HT-29 (cell line): ENCODE measurements at regions not wholly inside any gene's neighbourhood (a gene's known extent, or its start where the extent isn't known, plus 50 kb on each side); places are given as distances from the start of the nearest gene placed in this dataset.
A peak's percentile ranks its signal among the peaks of the same experiment; 100 is the strongest.
"Not testable (repeated sequence)": the region's sequence is repeated elsewhere in the genome, so short reads cannot be mapped to it uniquely, and the experiment has no call there.

Experiments
- DNase-seq: peaks from one replicate; pipeline ENCODE4 v3.0.0-alpha.2; 2015; ENCODE audit warnings: low spot score

- no peak for DNase-seq
These were observed 140.2 kb downstream of the ENC1 start for GRCh38 chr5:74500110-74500917.

- peak; percentile 29 for DNase-seq
These were observed 141.1 kb downstream of the ENC1 start for GRCh38 chr5:74499256-74500050.

- no peak for DNase-seq
These were observed 142.8 kb downstream of the ENC1 start for GRCh38 chr5:74497706-74498105.

- DNase-seq, result no peak
These were observed 147.1 kb downstream of the ENC1 start for GRCh38 chr5:74493411-74493810.

- DNase-seq, result no peak
These were observed 148.3 kb downstream of the ENC1 start for GRCh38 chr5:74492230-74492629.

- no peak for DNase-seq
These were observed 148.9 kb downstream of the ENC1 start for GRCh38 chr5:74491586-74491985.

GRCh38 chr5:74490814-74491213 lies 149.7 kb downstream of the ENC1 start:
- no peak for DNase-seq

- no peak for DNase-seq
These were observed 157.5 kb downstream of the ENC1 start for GRCh38 chr5:74482990-74483389.

GRCh38 chr5:74482523-74482922 lies 158.0 kb downstream of the ENC1 start:
- DNase-seq, result no peak

GRCh38 chr5:74481357-74481756 lies 159.2 kb downstream of the ENC1 start:
- not testable (repeated sequence) for DNase-seq

GRCh38 chr5:74480201-74480600 lies 160.3 kb downstream of the ENC1 start:
- no peak for DNase-seq

- no peak for DNase-seq
These were observed 162.2 kb downstream of the ENC1 start for GRCh38 chr5:74478328-74478727.

GRCh38 chr5:74477761-74478160 lies 162.8 kb downstream of the ENC1 start:
- no peak for DNase-seq

GRCh38 chr5:74476819-74477453 lies 163.6 kb downstream of the ENC1 start:
- no peak for DNase-seq

GRCh38 chr5:74476046-74476818 lies 164.3 kb downstream of the ENC1 start:
- DNase-seq, result no peak

- DNase-seq, result no peak
These were observed 168.7 kb downstream of the ENC1 start for GRCh38 chr5:74471875-74472274.

- DNase-seq, result no peak
These were observed 171.1 kb downstream of the ENC1 start for GRCh38 chr5:74469234-74469994.

GRCh38 chr5:74468421-74468820 lies 172.1 kb downstream of the ENC1 start:
- DNase-seq, result no peak

- DNase-seq, result no peak
These were observed 174.8 kb downstream of the ENC1 start for GRCh38 chr5:74465724-74466123.

- DNase-seq, result no peak
These were observed 175.9 kb downstream of the ENC1 start for GRCh38 chr5:74464512-74465209.
